ENCODE measurements at regions not wholly inside any gene's neighbourhood (a gene's known extent, or its start where the extent isn't known, plus 50 kb on each side); places are given as distances from the start of the nearest gene placed in this dataset.

DNA sequence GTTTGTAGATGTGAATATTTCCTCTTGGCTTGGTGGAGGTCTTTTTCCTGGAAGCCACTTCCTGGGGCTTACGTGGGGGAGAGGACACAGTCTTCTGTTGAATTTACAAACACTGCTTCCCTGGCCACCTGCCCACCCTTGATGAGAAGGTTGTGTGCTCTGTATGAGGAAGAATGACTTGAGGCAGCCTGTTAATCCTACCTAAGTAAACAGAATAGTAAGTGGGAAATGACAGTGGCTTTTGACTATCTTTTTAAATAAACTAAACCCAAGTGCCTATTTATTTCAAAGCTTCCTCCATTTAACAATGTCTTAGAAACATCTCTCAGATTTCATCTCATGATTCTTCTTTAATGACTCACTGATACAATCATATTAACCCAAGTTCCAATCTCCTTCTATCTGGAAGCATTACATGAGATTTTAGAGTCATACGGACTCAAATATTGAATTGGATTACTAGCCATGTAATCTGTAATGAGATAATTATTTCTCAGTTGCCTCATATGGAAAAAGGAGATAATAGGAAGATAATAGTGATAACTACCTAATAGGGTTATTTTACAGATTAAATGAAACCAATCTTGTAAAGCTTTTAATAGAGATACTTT lies 96.6 kb upstream of the SMIM36 start:
- TF ChIP-seq CTCF (IDR thresholded peaks at IDR 0.05; ENCODE audit: insufficient read depth, low read length) (no peak), POLR2AphosphoS5 (IDR thresholded peaks at IDR 0.05; ENCODE audit: low read depth) (no peak), SPI1 (IDR thresholded peaks at IDR 0.05; ENCODE audit: borderline replicate concordance, low read depth) (no peak), GABPA (IDR thresholded peaks at IDR 0.05; ENCODE audit: low read depth) (no peak)
- TF ChIP-seq, protein P1, sequence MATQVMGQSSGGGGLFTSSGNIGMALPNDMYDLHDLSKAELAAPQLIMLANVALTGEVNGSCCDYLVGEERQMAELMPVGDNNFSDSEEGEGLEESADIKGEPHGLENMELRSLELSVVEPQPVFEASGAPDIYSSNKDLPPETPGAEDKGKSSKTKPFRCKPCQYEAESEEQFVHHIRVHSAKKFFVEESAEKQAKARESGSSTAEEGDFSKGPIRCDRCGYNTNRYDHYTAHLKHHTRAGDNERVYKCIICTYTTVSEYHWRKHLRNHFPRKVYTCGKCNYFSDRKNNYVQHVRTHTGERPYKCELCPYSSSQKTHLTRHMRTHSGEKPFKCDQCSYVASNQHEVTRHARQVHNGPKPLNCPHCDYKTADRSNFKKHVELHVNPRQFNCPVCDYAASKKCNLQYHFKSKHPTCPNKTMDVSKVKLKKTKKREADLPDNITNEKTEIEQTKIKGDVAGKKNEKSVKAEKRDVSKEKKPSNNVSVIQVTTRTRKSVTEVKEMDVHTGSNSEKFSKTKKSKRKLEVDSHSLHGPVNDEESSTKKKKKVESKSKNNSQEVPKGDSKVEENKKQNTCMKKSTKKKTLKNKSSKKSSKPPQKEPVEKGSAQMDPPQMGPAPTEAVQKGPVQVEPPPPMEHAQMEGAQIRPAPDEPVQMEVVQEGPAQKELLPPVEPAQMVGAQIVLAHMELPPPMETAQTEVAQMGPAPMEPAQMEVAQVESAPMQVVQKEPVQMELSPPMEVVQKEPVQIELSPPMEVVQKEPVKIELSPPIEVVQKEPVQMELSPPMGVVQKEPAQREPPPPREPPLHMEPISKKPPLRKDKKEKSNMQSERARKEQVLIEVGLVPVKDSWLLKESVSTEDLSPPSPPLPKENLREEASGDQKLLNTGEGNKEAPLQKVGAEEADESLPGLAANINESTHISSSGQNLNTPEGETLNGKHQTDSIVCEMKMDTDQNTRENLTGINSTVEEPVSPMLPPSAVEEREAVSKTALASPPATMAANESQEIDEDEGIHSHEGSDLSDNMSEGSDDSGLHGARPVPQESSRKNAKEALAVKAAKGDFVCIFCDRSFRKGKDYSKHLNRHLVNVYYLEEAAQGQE (IDR thresholded peaks at IDR 0.05; ENCODE audit: insufficient replicate concordance, low read depth) = no peak
